Jurkat, Clone E6-1 (cell line): ENCODE measurements at regions not wholly inside any gene's neighbourhood (a gene's known extent, or its start where the extent isn't known, plus 50 kb on each side); places are given as distances from the start of the nearest gene placed in this dataset.

Source experiments
- DNase-seq: peaks from one replicate; pipeline ENCODE4 v3.0.0-alpha.2; 2011; ENCODE audit warnings: low read depth, low spot score
- H3K4me3 ChIP-seq: 2 replicates; pipeline ENCODE4 v1.5.1; 2011; ENCODE audit warnings: mild to moderate bottlenecking, low read length, control low read depth, moderate library complexity

GRCh38 chr4:37001688-37002436 lies 242.7 kb upstream of the NWD2 start:
- no peak for DNase-seq
- no peak overlapping the region for H3K4me3 ChIP-seq

GRCh38 chr4:37002625-37003024 lies 241.9 kb upstream of the NWD2 start:
- DNase-seq = no peak
- no peak overlapping the region for H3K4me3 ChIP-seq

- DNase-seq = no peak
- H3K4me3 ChIP-seq = no peak overlapping the region
Observed at GRCh38 chr4:37008199-37008598, 236.3 kb upstream of the NWD2 start.

GRCh38 chr4:37014584-37014983 lies 230.0 kb upstream of the NWD2 start:
- no peak overlapping the region for H3K4me3 ChIP-seq
- no peak for DNase-seq

GRCh38 chr4:37015391-37015790 lies 229.2 kb upstream of the NWD2 start:
- H3K4me3 ChIP-seq = no peak overlapping the region
- no peak for DNase-seq

GRCh38 chr4:37023504-37023903 lies 221.0 kb upstream of the NWD2 start:
- DNase-seq = no peak
- H3K4me3 ChIP-seq = no peak overlapping the region

- DNase-seq = no peak
- H3K4me3 ChIP-seq = no peak overlapping the region
Observed at GRCh38 chr4:37023996-37024395, 220.5 kb upstream of the NWD2 start.

GRCh38 chr4:37040816-37041215 lies 203.7 kb upstream of the NWD2 start:
- no peak for DNase-seq
- H3K4me3 ChIP-seq = no peak overlapping the region

GRCh38 chr4:37043342-37043741 lies 201.2 kb upstream of the NWD2 start:
- DNase-seq = no peak
- no peak overlapping the region for H3K4me3 ChIP-seq

- H3K4me3 ChIP-seq = no peak overlapping the region
- DNase-seq = no peak
Observed at GRCh38 chr4:37051111-37051510, 193.4 kb upstream of the NWD2 start.

GRCh38 chr4:37051866-37052265 lies 192.7 kb upstream of the NWD2 start:
- no peak for DNase-seq

GRCh38 chr4:37054531-37055077 lies 189.9 kb upstream of the NWD2 start:
- no peak overlapping the region for H3K4me3 ChIP-seq
- no peak for DNase-seq

More at GRCh38 chr4:37051866-37052265, 192.7 kb upstream of the NWD2 start:
- no peak overlapping the region for H3K4me3 ChIP-seq

GRCh38 chr4:37058826-37059225 lies 185.7 kb upstream of the NWD2 start:
- H3K4me3 ChIP-seq = no peak overlapping the region
- DNase-seq = no peak

GRCh38 chr4:37066159-37066558 lies 178.4 kb upstream of the NWD2 start:
- H3K4me3 ChIP-seq = no peak overlapping the region
- no peak for DNase-seq

GRCh38 chr4:37068580-37068979 lies 176.0 kb upstream of the NWD2 start:
- no peak for DNase-seq
- H3K4me3 ChIP-seq = no peak overlapping the region

- no peak overlapping the region for H3K4me3 ChIP-seq
- DNase-seq = no peak
Observed at GRCh38 chr4:37070041-37070440, 174.5 kb upstream of the NWD2 start.

GRCh38 chr4:37071576-37071975 lies 173.0 kb upstream of the NWD2 start:
- no peak for DNase-seq
- no peak overlapping the region for H3K4me3 ChIP-seq

- DNase-seq = peak; percentile 8
- no peak overlapping the region for H3K4me3 ChIP-seq
Observed at GRCh38 chr4:37073226-37073840, 171.2 kb upstream of the NWD2 start.

- no peak overlapping the region for H3K4me3 ChIP-seq
- DNase-seq = no peak
Observed at GRCh38 chr4:37082912-37083311, 161.6 kb upstream of the NWD2 start.

- H3K4me3 ChIP-seq = no peak overlapping the region
- DNase-seq = no peak
Observed at GRCh38 chr4:37095925-37096324, 148.6 kb upstream of the NWD2 start.

- H3K4me3 ChIP-seq = no peak overlapping the region
- no peak for DNase-seq
Observed at GRCh38 chr4:37101182-37101581, 143.4 kb upstream of the NWD2 start.
